B cell (primary cell): ENCODE measurements at regions not wholly inside any gene's neighbourhood (a gene's known extent, or its start where the extent isn't known, plus 50 kb on each side); places are given as distances from the start of the nearest gene placed in this dataset.

Source experiments
- ATAC-seq: fragments of 200-7000 bp; cut with Tn5 transposase; one replicate; pipeline ENCODE4 v1.10.0; 2021; ENCODE audit warnings: low read depth, mild to moderate bottlenecking, moderate number of reproducible peaks, moderate library complexity
- CTCF ChIA-PET: fragments of 350-600 bp; sonication (Branson Sonifier 250); formaldehyde crosslinking; loops from one replicate; lab custom pipeline; 2021; ENCODE audit warnings: antibody characterized with exemption, inconsistent platforms; lab: Charles Lee
- POLR2A ChIA-PET: fragments of 350-600 bp; sonication (Branson Sonifier 250); formaldehyde crosslinking; loops from one replicate; lab custom pipeline; 2021; ENCODE audit warnings: antibody characterized with exemption; lab: Charles Lee
- DNase-seq: peaks from one replicate; pipeline ENCODE4 v3.0.0; 2013
- H2AFZ ChIP-seq: 2 replicates; pipeline ENCODE4 v1.6.1; 2012; ENCODE audit warnings: mild to moderate bottlenecking, low read depth, low read length; ENCODE audit not compliant: insufficient read depth, poor library complexity, severe bottlenecking
- H3K27ac ChIP-seq, 2 donors: 1 replicate in 1 of 2; 2 replicates in 1 of 2; pipeline ENCODE4 v1.5.1; 2012 to 2013; ENCODE audit warnings: low read length in 2 of 2, mild to moderate bottlenecking in 2 of 2, moderate library complexity in 1 of 2
- H3K27me3 ChIP-seq, 4 experiments: fragments of 200-600 bp in 1 of 4; sonication (generic) in 1 of 4; replicated peaks in 1 of 4; 1 replicate in 2 of 4; 2 replicates in 2 of 4; pipeline versions ENCODE4 v1.6.1 to v1.7.0; 2013 to 2016; ENCODE audit warnings: low read length in 3 of 4, mild to moderate bottlenecking in 2 of 4, mixed read lengths in 1 of 4, moderate library complexity in 1 of 4; ENCODE audit not compliant: insufficient read depth in 4 of 4, control insufficient read depth in 3 of 4; ENCODE audit errors: control extremely low read depth in 1 of 4
- H3K36me3 ChIP-seq, 2 experiments: replicated peaks in 1 of 2; 1 replicate in 1 of 2; 2 replicates in 1 of 2; pipeline versions ENCODE4 v1.6.1 to v1.7.1; 2013; ENCODE audit warnings: low read length in 1 of 2; ENCODE audit not compliant: insufficient read depth in 2 of 2, control insufficient read depth in 1 of 2; ENCODE audit errors: control extremely low read depth in 1 of 2, extremely low read depth in 1 of 2
- H3K4me1 ChIP-seq, 2 donors: fragments of 200-600 bp in 1 of 2; sonication (generic) in 1 of 2; 1 replicate in 1 of 2; 2 replicates in 1 of 2; pipeline versions ENCODE4 v1.5.1 to v1.6.1; 2013 to 2017; ENCODE audit warnings: low read length in 2 of 2; ENCODE audit not compliant: control insufficient read depth in 2 of 2, insufficient read depth in 2 of 2
- H3K4me2 ChIP-seq: replicated peaks from 2 replicates; pipeline ENCODE3; 2012; ENCODE audit warnings: mild to moderate bottlenecking, low read depth, low read length; ENCODE audit not compliant: poor library complexity, severe bottlenecking
- H3K4me3 ChIP-seq, 5 experiments: fragments of 200-600 bp in 1 of 5; sonication (generic) in 1 of 5; 1 replicate in 3 of 5; 2 replicates in 2 of 5; pipeline versions ENCODE4 v1.5.1 to v1.7.0; 2011 to 2016; ENCODE audit warnings: low read length in 4 of 5, mild to moderate bottlenecking in 4 of 5, low read depth in 2 of 5, control low read depth in 1 of 5, moderate library complexity in 1 of 5; ENCODE audit not compliant: insufficient read depth in 1 of 5; ENCODE audit errors: control extremely low read depth in 1 of 5, extremely low read depth in 1 of 5
- H3K79me2 ChIP-seq: fragments of 200-600 bp; sonication (generic); one replicate; pipeline ENCODE4 v1.6.0; 2016; ENCODE audit warnings: low read length; ENCODE audit not compliant: control insufficient read depth, insufficient read depth
- H3K9ac ChIP-seq: fragments of 200-600 bp; sonication (generic); 2 replicates; pipeline ENCODE4 v1.6.1; 2017; ENCODE audit warnings: mild to moderate bottlenecking, low read length, moderate library complexity
- H3K9me3 ChIP-seq, 3 donors: one replicate each; pipeline versions ENCODE4 v1.6.1 to v1.7.1; 2013; ENCODE audit warnings: low read length in 2 of 3; ENCODE audit not compliant: control insufficient read depth in 2 of 3, insufficient read depth in 1 of 3; ENCODE audit errors: control extremely low read depth in 1 of 3
- H4K20me1 ChIP-seq: 2 replicates; pipeline ENCODE4 v1.6.0; 2012; ENCODE audit warnings: mild to moderate bottlenecking, low read length; ENCODE audit not compliant: insufficient read depth, control insufficient read depth, poor library complexity, severe bottlenecking
- H3K27ac Mint-ChIP-seq: one replicate; pipeline ENCODE4 v1.8.0; 2021; ENCODE audit warnings: mixed read lengths
- H3K27me3 Mint-ChIP-seq: one replicate; pipeline ENCODE4 v1.8.0; 2021; ENCODE audit warnings: mixed read lengths
- H3K4me1 Mint-ChIP-seq: one replicate; pipeline ENCODE4 v1.8.0; 2021; ENCODE audit warnings: mixed read lengths
- H3K4me3 Mint-ChIP-seq: one replicate; pipeline ENCODE4 v1.8.0; 2021; ENCODE audit warnings: mixed read lengths
- H3K9me3 Mint-ChIP-seq: one replicate; pipeline ENCODE4 v1.8.0; 2022; ENCODE audit warnings: mixed read lengths; ENCODE audit not compliant: insufficient read depth
- CTCF ChIP-seq: fragments of 200-600 bp; IDR thresholded peaks from one replicate; pipeline ENCODE4 v1.8.0; 2022; ENCODE audit warnings: antibody characterized with exemption, mild to moderate bottlenecking
- EZH2 ChIP-seq: IDR thresholded peaks from 2 replicates; pipeline ENCODE4 v1.6.1; 2012; ENCODE audit warnings: borderline replicate concordance, low read depth, mild to moderate bottlenecking, moderate library complexity, low read length; ENCODE audit not compliant: insufficient read depth, poor library complexity, severe bottlenecking
- WGBS: methylation state at CpG from one replicate; pipeline ENCODE4 v1.1.5; 2013; ENCODE audit warnings: missing lambda C conversion rate; ENCODE audit not compliant: insufficient coverage; 5-methylcytosine and 5-hydroxymethylcytosine counted together
- intact Hi-C: fragments of 100-400 bp; cut with micrococcal nuclease; formaldehyde crosslinking; loops from one replicate; pipeline ENCODE4 v1.10.0; 2022

DNA sequence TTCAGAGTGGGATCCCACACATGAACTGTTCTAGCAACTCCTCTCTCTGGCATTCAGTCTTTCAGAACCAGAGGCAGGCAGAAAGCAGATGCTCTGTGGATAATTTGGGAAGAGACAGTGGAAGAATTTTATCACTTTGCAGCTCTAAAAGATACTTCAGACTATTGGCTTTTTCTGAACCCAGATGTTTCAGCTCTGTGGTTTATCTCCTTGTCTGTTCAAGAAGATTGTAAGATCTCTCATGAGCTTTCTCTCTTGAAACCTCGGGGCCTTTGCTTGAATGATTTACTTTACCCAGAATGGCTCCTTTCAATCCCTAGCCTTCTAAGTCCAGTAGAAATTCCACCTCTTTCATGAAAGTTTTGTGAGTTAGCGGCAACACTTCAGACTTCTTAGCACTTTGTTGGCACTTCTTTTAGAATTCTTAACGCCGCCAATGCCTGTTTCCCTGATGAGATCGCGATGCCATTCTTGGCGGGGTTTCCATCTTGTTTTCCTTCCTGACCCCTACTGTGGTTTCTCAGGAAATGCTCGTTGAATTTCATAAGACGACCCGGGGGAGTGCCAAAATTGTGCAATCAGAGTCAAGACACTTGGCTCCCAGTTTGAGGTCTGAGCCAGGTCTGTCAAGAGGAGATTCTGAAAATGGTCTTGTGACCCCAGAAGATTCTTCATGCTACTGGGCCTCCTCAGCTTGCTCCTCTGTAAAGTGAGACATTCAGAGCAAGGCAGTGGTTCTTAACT, 107.0 kb upstream of the PRICKLE1 start:
- no peaks in the 10 kb centered on the region for H4K20me1 ChIP-seq
- H3K9me3 ChIP-seq, result peaks cover 0 to 4% (median 0%) of the 10 kb centered on the region in 3 donors
- H3K27ac ChIP-seq, result no peak overlapping the region
- H3K4me2 ChIP-seq, result no peak overlapping the region
- H3K4me1 Mint-ChIP-seq, result peaks cover 4% of the 10 kb centered on the region
- H3K36me3 ChIP-seq, result no peaks in the 10 kb centered on the region
- H3K4me1 ChIP-seq, result no peaks in the 10 kb centered on the region
- 73% methylated on average over 10 of the region's 10 CpGs for WGBS
- ChIA-PET POLR2A (no interaction called here), CTCF (no interaction called here)
- H3K27me3 Mint-ChIP-seq, result no peaks in the 10 kb centered on the region
- no peak overlapping the region for H3K4me3 Mint-ChIP-seq
- no peaks in the 10 kb centered on the region for H3K9me3 Mint-ChIP-seq
- no peak overlapping the region for H3K27ac Mint-ChIP-seq
- TF ChIP-seq EZH2 (no peak), CTCF (no peak)
- no peak overlapping the region for H2AFZ ChIP-seq
- peaks cover 0 to 2% (median 0%) of the 10 kb centered on the region in 4 experiments for H3K27me3 ChIP-seq
- H3K9ac ChIP-seq, result no peak overlapping the region
- ATAC-seq (no peak), DNase-seq (no peak)
- H3K4me3 ChIP-seq, result no peak overlapping the region
- H3K79me2 ChIP-seq, result no peaks in the 10 kb centered on the region
- intact Hi-C loops, result no loop called here

DNA sequence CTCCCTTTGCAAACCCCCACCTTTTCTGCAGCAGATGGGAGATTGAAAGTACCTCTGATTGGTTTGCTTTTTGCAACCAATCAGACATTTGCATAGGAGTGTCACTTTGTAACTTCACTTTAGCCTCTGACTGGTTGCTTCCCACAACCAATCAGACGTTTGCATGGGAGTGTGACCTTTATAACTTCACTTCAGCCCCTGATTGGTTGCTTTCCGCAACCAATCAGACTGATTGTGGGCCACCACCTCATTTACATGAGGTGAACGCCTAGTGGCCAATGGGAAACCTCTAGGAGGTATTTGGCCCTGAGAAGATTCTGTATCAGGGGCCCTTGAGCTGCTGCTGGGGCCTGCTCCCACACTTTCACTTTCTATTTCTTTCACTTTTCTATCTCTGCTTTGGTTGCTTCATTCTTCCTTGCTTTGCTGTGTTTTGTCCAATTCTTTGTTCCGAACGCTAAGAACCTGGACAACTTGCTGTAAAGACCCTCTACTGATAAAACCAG, 106.0 kb upstream of the PRICKLE1 start:
- H3K9ac ChIP-seq, result no peak overlapping the region
- ChIA-PET POLR2A (no interaction called here), CTCF (no interaction called here)
- H4K20me1 ChIP-seq, result no peaks in the 10 kb centered on the region
- peaks cover 0 to 4% (median 0%) of the 10 kb centered on the region in 3 donors for H3K9me3 ChIP-seq
- 67% methylated on average over 1 of the region's 5 CpGs for WGBS
- Mint-ChIP-seq H3K9me3 (no peaks in the 10 kb centered on the region), H3K4me1 (peaks cover 4% of the 10 kb centered on the region), H3K4me3 (no peak overlapping the region), H3K27me3 (no peaks in the 10 kb centered on the region), H3K27ac (no peak overlapping the region)
- H3K4me2 ChIP-seq, result no peak overlapping the region
- DNase-seq, result no peak
- peak overlapping the region; percentile 24 for H2AFZ ChIP-seq
- H3K27ac ChIP-seq, result no peak overlapping the region
- TF ChIP-seq CTCF, result no peak
- no peak for TF ChIP-seq EZH2
- H3K27me3 ChIP-seq, result peaks cover 0 to 2% (median 0%) of the 10 kb centered on the region in 4 experiments
- intact Hi-C loops, result no loop called here
- H3K4me3 ChIP-seq, result no peak overlapping the region
- ATAC-seq, result no peak
- H3K79me2 ChIP-seq, result no peaks in the 10 kb centered on the region
- no peaks in the 10 kb centered on the region for H3K4me1 ChIP-seq
- no peaks in the 10 kb centered on the region for H3K36me3 ChIP-seq
